Astrocyte of the cerebellum (primary cell): ENCODE measurements at regions not wholly inside any gene's neighbourhood (a gene's known extent, or its start where the extent isn't known, plus 50 kb on each side); places are given as distances from the start of the nearest gene placed in this dataset.

Experiments
- DNase-seq: peaks from one replicate; pipeline ENCODE4 v3.0.0-alpha.2; 2011; ENCODE audit warnings: low read depth
- H3K4me3 ChIP-seq: 2 replicates; pipeline ENCODE4 v1.5.1; 2011; ENCODE audit warnings: mild to moderate bottlenecking, low read depth, low read length, moderate library complexity
- CTCF ChIP-seq: IDR thresholded peaks from 2 replicates; pipeline ENCODE4 v1.5.1; 2012; ENCODE audit warnings: low read length, low read depth, moderate library complexity, mild to moderate bottlenecking; ENCODE audit errors: missing control alignments
- in situ Hi-C: cut with HindIII; loops from 2 replicates; pipeline ENCODE4 v1.10.0; 2017; ENCODE audit warnings: low sequenced_read_pairs

- in situ Hi-C loops = no loop called here
- no peak for TF ChIP-seq CTCF
- H3K4me3 ChIP-seq = no peak overlapping the region
- no peak for DNase-seq
Measured at GRCh38 chr13:26836626-26837025, 76.0 kb upstream of the GPR12 start.

DNA sequence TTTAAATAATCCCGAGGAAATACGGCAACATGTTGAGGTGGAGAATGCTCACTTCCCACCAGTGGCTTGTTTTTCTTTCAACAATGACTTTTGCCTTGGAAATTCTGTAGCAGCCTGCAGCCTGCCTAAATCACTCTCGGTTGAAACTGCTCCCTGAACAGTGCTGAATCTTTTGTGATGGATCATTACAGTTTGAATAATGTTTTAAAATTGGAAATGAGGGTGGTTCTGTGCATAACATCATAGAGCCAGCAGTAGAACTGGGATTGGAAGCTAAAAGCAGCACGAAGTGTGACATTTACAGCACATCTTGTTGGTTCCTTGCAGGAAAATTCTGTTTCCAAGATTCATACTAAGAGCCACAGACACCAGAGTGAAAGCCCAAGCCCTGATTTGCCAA, 74.1 kb upstream of the GPR12 start:
- DNase-seq = no peak
- in situ Hi-C loops = no loop called here
- TF ChIP-seq CTCF = no peak
- no peak overlapping the region for H3K4me3 ChIP-seq

GRCh38 chr13:26831336-26831908, 70.8 kb upstream of the GPR12 start:
- in situ Hi-C loops = no loop called here

DNA sequence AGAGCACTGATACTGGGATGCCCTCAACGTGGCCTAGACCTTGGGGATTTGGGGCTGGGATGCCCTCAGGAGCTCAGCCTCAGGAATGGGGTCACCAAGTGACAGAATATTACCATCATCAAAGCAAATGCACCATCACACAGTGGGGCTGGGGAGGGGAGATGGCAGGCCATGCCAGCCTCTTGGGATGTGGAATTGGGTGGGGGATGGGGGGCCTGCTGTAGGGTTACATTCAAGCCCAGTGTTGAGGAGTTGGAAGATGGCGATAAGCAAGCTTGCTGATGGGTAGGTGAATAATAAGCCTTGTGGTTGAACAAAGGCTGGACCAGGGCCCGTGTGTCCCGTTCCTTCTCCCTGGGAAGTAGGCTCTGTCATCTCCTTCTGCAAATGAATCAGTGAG, 69.1 kb upstream of the GPR12 start:
- H3K4me3 ChIP-seq = no peak overlapping the region
- DNase-seq = no peak
- TF ChIP-seq CTCF = no peak
- in situ Hi-C loops = no loop called here

More at GRCh38 chr13:26831336-26831908, 70.8 kb upstream of the GPR12 start:
- H3K4me3 ChIP-seq = no peak overlapping the region
- no peak for DNase-seq
- no peak for TF ChIP-seq CTCF

DNA sequence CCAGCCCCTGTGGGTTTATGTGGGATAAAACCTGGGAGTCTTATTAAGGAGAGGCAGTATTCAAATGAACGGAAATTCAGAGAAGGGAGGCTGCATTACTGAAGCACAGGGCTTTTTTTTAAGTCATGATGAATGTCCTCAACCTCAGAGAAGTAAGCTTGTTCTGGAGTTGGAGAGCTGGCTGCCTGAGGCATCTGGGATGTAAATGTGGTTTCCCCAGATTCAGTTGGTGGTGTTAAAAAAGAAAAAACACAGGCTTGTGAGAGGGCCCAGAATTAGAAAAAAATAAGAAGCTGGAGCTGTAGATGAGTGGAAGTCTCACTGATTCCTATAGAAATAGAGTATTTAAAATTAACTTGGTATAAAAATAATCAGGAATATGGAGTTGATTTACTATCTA, 64.0 kb upstream of the GPR12 start:
- no peak for DNase-seq
- TF ChIP-seq CTCF = no peak
- in situ Hi-C loops = no loop called here
- H3K4me3 ChIP-seq = no peak overlapping the region

- H3K4me3 ChIP-seq = no peak overlapping the region
- DNase-seq = no peak
- no peak for TF ChIP-seq CTCF
- in situ Hi-C loops = no loop called here
Measured at GRCh38 chr13:26822146-26822545, 61.6 kb upstream of the GPR12 start.

DNA sequence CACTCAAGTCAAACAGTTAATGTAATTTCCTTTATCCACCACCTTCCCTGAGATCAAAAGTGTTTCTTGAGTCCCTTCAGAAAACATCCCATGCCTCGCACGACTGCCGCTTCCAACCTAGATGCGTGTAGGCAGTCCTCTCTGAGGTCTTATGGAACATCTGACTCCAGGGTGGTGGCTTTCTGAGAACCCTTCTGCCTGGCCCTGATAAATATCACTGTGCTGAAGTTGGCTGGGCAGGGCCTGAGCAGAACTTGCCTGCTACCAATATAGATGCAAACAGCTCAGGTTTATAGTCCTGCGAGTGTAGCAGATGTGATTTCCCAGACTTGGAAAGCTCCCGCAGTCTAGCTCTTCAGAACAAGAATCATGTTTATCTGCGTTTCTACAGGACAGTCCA, 61.1 kb upstream of the GPR12 start:
- in situ Hi-C loops = no loop called here

More for the DNA sequence above, 61.1 kb upstream of the GPR12 start:
- H3K4me3 ChIP-seq = no peak overlapping the region
- no peak for TF ChIP-seq CTCF
- DNase-seq = no peak
